Ovary (tissue), 7 donors: ENCODE measurements at regions not wholly inside any gene's neighbourhood (a gene's known extent, or its start where the extent isn't known, plus 50 kb on each side); places are given as distances from the start of the nearest gene placed in this dataset.

Experiments used
- DNase-seq, 5 donors: peaks; one replicate each; pipeline ENCODE4 v3.0.0-alpha.2; 2019 to 2020
- H3K27ac ChIP-seq, 2 donors: fragments of 200-600 bp; one replicate each; pipeline versions ENCODE4 v1.5.1 to v1.8.0; 2019 to 2022
- H3K27me3 ChIP-seq: fragments of 200-600 bp; one replicate; pipeline ENCODE4 v1.8.0; 2022
- H3K36me3 ChIP-seq: fragments of 200-600 bp; sonication (generic); one replicate; pipeline ENCODE4 v1.5.1; 2019
- H3K4me1 ChIP-seq: one replicate; pipeline ENCODE4 v1.8.1; 2013; ENCODE audit warnings: mild to moderate bottlenecking, moderate library complexity; ENCODE audit not compliant: insufficient read depth
- H3K4me3 ChIP-seq: fragments of 200-600 bp; sonication (generic); one replicate; pipeline ENCODE4 v1.5.1; 2017
- H3K9me3 ChIP-seq, 2 donors: fragments of 200-600 bp in 1 of 2; sonication (generic) in 1 of 2; one replicate each; pipeline versions ENCODE4 v1.5.1 to v1.8.1; 2013 to 2019; ENCODE audit warnings: mild to moderate bottlenecking in 1 of 2, moderate library complexity in 1 of 2
- CTCF ChIP-seq, 3 donors: fragments of 450-650 bp in 2 of 3; fragments of 200-600 bp in 1 of 3; IDR thresholded peaks; one replicate each; pipeline versions ENCODE4 v1.5.1 to v1.8.0; 2016 to 2022; ENCODE audit warnings: antibody characterized with exemption in 3 of 3, mild to moderate bottlenecking in 1 of 3
- EP300 ChIP-seq: sonication (generic); formaldehyde crosslinking; IDR thresholded peaks from one replicate; pipeline ENCODE4 v1.6.1; 2017; ENCODE audit warnings: antibody characterized with exemption
- POLR2A ChIP-seq: fragments of 450-650 bp; IDR thresholded peaks from one replicate; pipeline ENCODE4 v1.6.1; 2017; ENCODE audit warnings: antibody characterized with exemption, mild to moderate bottlenecking, moderate library complexity
- WGBS, 3 donors: extraction: QIAGEN DNeasy Blood & Tissue Kit in 1 of 3; methylation state at CpG; one replicate each; pipeline versions ENCODE4 v1.1.5 to v1.1.7; 2013 to 2017; 5-methylcytosine and 5-hydroxymethylcytosine counted together
- intact Hi-C, 4 donors: fragments of 100-400 bp; cut with DNase I; formaldehyde crosslinking; loops; one replicate each; pipeline versions ENCODE4 v1.11.0 to v1.15.1; 2022 to 2023
- donor health status: DM: no; HTN: no; CAD: no; lungs with moderate emphysema.
- donor health status: DM: no; HTN: no; CAD: no.
- donor health status: Bipolar disorder and iron deficiency.
- donor health status: DM: no; HTN: no; CAD: no.
- donor health status: DM: yes; HTN: yes; CAD: no.

- no peak for TF ChIP-seq POLR2A
- no peak for TF ChIP-seq CTCF (IDR thresholded peaks at IDR 0.05)
- TF ChIP-seq EP300, result no peak
- DNase-seq, result no peak
- Histone ChIP-seq H3K4me3 (no peak overlapping the region), H3K9me3 (no peaks in the 10 kb centered on the region), H3K36me3 (no peaks in the 10 kb centered on the region), H3K4me1 (no peaks in the 10 kb centered on the region), H3K27me3 (no peaks in the 10 kb centered on the region), H3K27ac (no peak overlapping the region)
- 81 to 89% (median 89%) methylated on average over 2 of the region's 2 CpGs for WGBS, 3 donors
- intact Hi-C loops, result no loop called here
Observed at GRCh38 chr6:91730710-91731109, 1143.8 kb upstream of the MAP3K7 start.

- Histone ChIP-seq H3K4me1 (no peaks in the 10 kb centered on the region), H3K27ac (no peak overlapping the region), H3K36me3 (no peaks in the 10 kb centered on the region), H3K4me3 (no peak overlapping the region), H3K9me3 (no peaks in the 10 kb centered on the region), H3K27me3 (no peaks in the 10 kb centered on the region)
- no peak for DNase-seq
- intact Hi-C loops, result no loop called here
- TF ChIP-seq POLR2A (no peak), EP300 (no peak), CTCF (IDR thresholded peaks at IDR 0.05) (no peak)
- WGBS, 3 donors, result 13 to 26% (median 25%) methylated on average over 1 of the region's 1 CpG
Observed at GRCh38 chr6:91720324-91720723, 1133.5 kb upstream of the MAP3K7 start.

GRCh38 chr6:91719414-91719813 is 1132.5 kb upstream of the MAP3K7 start:
- Histone ChIP-seq H3K4me1 (no peaks in the 10 kb centered on the region), H3K36me3 (no peaks in the 10 kb centered on the region), H3K4me3 (no peak overlapping the region), H3K27me3 (no peaks in the 10 kb centered on the region), H3K27ac (no peak overlapping the region), H3K9me3 (no peaks in the 10 kb centered on the region)
- no peak for DNase-seq
- intact Hi-C loops, result no loop called here
- 6 to 16% (median 10%) methylated on average over 1 of the region's 1 CpG for WGBS, 3 donors
- TF ChIP-seq CTCF (IDR thresholded peaks at IDR 0.05) (no peak), EP300 (no peak), POLR2A (no peak)

- H3K27ac ChIP-seq, result no peak overlapping the region
- no peak overlapping the region for H3K4me3 ChIP-seq
- H3K9me3 ChIP-seq, result no peaks in the 10 kb centered on the region
- H3K27me3 ChIP-seq, result no peaks in the 10 kb centered on the region
- TF ChIP-seq CTCF (IDR thresholded peaks at IDR 0.05) (no peak), POLR2A (no peak), EP300 (no peak)
- H3K4me1 ChIP-seq, result no peaks in the 10 kb centered on the region
- DNase-seq, result no peak
- intact Hi-C loops, result no loop called here
- 81 to 92% (median 88%) methylated on average over 2 of the region's 2 CpGs for WGBS, 3 donors
- H3K36me3 ChIP-seq, result no peaks in the 10 kb centered on the region
Observed at GRCh38 chr6:91718198-91718597, 1131.3 kb upstream of the MAP3K7 start.

GRCh38 chr6:91717094-91717493 is 1130.2 kb upstream of the MAP3K7 start:
- no peaks in the 10 kb centered on the region for H3K4me1 ChIP-seq
- no peak for TF ChIP-seq CTCF (IDR thresholded peaks at IDR 0.05)
- TF ChIP-seq POLR2A, result no peak
- no peak for TF ChIP-seq EP300
- H3K4me3 ChIP-seq, result no peak overlapping the region
- no peaks in the 10 kb centered on the region for H3K9me3 ChIP-seq
- no peaks in the 10 kb centered on the region for H3K27me3 ChIP-seq
- intact Hi-C loops, result no loop called here
- H3K36me3 ChIP-seq, result no peaks in the 10 kb centered on the region
- H3K27ac ChIP-seq, result no peak overlapping the region
- DNase-seq, result no peak
